ENCODE measurements at regions not wholly inside any gene's neighbourhood (a gene's known extent, or its start where the extent isn't known, plus 50 kb on each side); places are given as distances from the start of the nearest gene placed in this dataset.

GRCh38 chr6:133835901-133836300 is 53.0 kb upstream of the TCF21 start:
- H3K9me1 ChIP-seq (ENCODE audit: control insufficient read depth, insufficient read depth, low read length) = no peaks in the 10 kb centered on the region
- no peak overlapping the region for H3K9ac ChIP-seq (ENCODE audit: insufficient read depth in 1 of 2, low read depth in 2 of 2, low read length in 2 of 2)
- H3K4me3 ChIP-seq = no peak overlapping the region
- FAIRE-seq (no peak), DNase-seq (ENCODE audit: extremely low read depth in 1 of 4, low spot score in 3 of 4) (no peak), ATAC-seq (no peak)
- POLR2A ChIA-PET = no interaction called here
- no peaks in the 10 kb centered on the region for H3K9me3 ChIP-seq (replicated peaks; ENCODE audit: control insufficient read depth, insufficient read depth, low read depth, low read length)
- TF ChIP-seq CREB3L1 (IDR thresholded peaks at IDR 0.05; ENCODE audit: borderline replicate concordance, low read depth) = no peak
- no peak for TF ChIP-seq ZNF165 (CRISPR knock-in tag; IDR thresholded peaks at IDR 0.05; ENCODE audit: borderline replicate concordance)
- no peak for TF ChIP-seq SIRT6 (IDR thresholded peaks at IDR 0.05; ENCODE audit: low read depth, low read length)
- no peak for TF ChIP-seq HDAC1 (IDR thresholded peaks at IDR 0.05)
- TF ChIP-seq CREB3 (tag; conservative IDR thresholded peaks at IDR 0.05; ENCODE audit: low read depth) = no peak
- H3K36me3 ChIP-seq (ENCODE audit: control insufficient read depth, insufficient read depth, low read length) = no peaks in the 10 kb centered on the region
- no peak overlapping the region for H3K4me2 ChIP-seq (ENCODE audit: insufficient read depth, low read length)
- no peak overlapping the region for H2AFZ ChIP-seq (ENCODE audit: low read depth, low read length)
- intact Hi-C loops (cut with micrococcal nuclease) = loop anchor here (5.0 kb wide), 1 partner anchor 261 kb away; no protein-coding TSS in a partner anchor
- no peak overlapping the region for H3K27ac ChIP-seq (ENCODE audit: extremely low read depth, low read depth, low read length)
- no TSS peak for BruUV-seq (replicated peaks)
- in situ Hi-C loops (cut with MboI) = no loop called here
- CTCF ChIA-PET (ENCODE audit: low intra/inter-chr PET ratio) = no interaction called here
- peaks cover 0 to 5% of the 10 kb centered on the region in 2 experiments; a peak in 2 of 5 replicates for H3K4me1 ChIP-seq (replicated peaks in 1 of 2; ENCODE audit: control insufficient read depth in 2 of 2, insufficient read depth in 2 of 2, low read length in 2 of 2)
- H4K20me1 ChIP-seq (replicated peaks; ENCODE audit: control insufficient read depth, insufficient read depth, low read length) = no peaks in the 10 kb centered on the region
- H3K27me3 ChIP-seq (ENCODE audit: control insufficient read depth in 2 of 2, insufficient read depth in 2 of 2, low read length in 2 of 2) = no peaks in the 10 kb centered on the region; a peak in 1 of 5 replicates
- no peaks in the 10 kb centered on the region for H3K79me2 ChIP-seq (ENCODE audit: control insufficient read depth, insufficient read depth, low read length)
- WGBS (ENCODE audit: insufficient coverage, low coverage, missing lambda C conversion rate) = 2% methylated on average over 4 of the region's 4 CpGs

Data from K562 (cell line).